ENCODE measurements at regions not wholly inside any gene's neighbourhood (a gene's known extent, or its start where the extent isn't known, plus 50 kb on each side); places are given as distances from the start of the nearest gene placed in this dataset.
"Not testable (repeated sequence)": the region's sequence is repeated elsewhere in the genome, so short reads cannot be mapped to it uniquely, and the experiment has no call there.

- DNase-seq (ENCODE audit: low spot score): no peak
Measured at GRCh38 chr15:24835301-24835700, 119.5 kb upstream of the SNRPN start.

DNA sequence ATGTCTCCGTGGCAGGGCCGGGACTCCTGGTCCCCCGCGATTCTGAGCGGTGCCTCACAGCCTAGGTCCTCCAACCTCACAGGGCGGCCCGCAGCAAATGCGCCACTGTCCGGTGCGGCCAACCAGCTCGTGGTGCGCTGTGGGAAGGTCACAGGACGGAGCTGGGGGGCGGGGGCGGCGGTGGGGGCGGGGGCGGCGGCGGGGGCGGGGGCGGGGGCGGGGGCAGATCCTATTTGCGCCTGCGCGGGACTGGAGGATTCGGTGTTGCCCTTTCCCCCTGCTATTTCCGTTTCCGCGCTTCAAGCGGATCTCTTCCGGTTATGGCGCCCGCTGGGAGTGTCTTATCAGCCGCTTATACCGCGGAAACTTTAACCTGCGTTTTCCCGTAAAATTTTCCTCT, 106.7 kb upstream of the SNRPN start:
- DNase-seq (ENCODE audit: low spot score): no peak

GRCh38 chr15:24856397-24857390, 98.1 kb upstream of the SNRPN start:
- DNase-seq (ENCODE audit: low spot score): no peak

GRCh38 chr15:24857763-24858162, 97.0 kb upstream of the SNRPN start:
- DNase-seq (ENCODE audit: low spot score): no peak

DNA sequence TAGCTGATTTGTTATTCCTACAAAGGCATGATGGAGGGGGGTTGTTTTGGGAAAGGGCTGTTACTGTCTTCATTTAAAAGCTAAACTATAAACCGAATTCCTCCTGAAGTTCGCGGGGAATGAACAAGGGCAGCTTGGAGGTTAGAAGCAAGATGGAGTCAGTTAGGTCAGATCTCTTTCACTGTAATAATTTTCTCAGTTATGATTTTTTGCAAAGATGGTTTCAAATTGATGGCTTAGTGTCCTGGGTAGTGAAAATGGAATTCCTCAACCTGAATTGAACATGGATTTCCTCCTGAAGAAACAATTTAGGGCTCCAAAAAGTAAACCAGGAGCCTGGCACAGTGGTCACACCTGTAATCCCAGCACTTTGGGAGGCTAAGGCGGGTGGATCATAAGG, 96.6 kb upstream of the SNRPN start:
- not testable (repeated sequence) for DNase-seq (ENCODE audit: low spot score)

DNA sequence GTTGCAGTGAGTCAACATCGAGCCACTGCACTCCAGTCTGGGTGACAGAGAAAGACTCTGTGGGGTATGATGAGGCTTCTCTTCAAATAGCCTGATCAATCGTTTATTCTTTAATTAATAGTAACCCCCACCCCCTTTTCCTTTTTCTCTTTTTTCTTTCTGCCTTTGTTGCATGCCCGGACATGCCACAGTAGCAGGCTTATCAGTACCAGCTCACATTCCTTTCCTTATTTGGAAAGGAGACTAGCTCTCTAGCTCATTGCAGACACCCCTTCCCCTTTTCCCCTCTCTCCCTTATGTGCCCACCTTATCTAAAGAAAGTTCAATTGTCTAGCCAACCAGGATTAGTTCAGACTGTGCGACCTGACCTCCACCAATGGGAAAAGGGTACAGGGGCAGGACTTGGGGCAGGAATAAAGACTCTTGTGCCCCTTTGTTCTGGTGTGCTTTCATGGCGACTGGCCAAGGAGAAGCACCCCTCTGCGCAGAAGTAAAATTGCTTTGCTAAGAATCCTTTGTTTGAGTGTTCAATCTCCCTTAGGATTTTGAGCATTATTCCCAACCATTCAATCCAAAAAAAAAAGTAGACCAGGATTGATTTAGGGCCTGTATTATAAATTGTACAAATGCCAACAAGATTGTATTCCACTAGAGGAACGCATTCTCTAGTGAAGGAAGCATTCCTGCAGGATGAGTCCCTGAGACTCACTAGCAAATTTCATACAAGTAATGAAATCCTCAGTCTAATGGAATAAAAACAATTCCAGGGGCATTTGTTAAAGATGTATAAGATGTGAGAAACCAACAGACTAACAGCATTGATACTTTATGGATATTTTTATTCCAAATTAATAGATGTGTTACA, 95.8 kb upstream of the SNRPN start:
- DNase-seq (ENCODE audit: low spot score): no peak

DNA sequence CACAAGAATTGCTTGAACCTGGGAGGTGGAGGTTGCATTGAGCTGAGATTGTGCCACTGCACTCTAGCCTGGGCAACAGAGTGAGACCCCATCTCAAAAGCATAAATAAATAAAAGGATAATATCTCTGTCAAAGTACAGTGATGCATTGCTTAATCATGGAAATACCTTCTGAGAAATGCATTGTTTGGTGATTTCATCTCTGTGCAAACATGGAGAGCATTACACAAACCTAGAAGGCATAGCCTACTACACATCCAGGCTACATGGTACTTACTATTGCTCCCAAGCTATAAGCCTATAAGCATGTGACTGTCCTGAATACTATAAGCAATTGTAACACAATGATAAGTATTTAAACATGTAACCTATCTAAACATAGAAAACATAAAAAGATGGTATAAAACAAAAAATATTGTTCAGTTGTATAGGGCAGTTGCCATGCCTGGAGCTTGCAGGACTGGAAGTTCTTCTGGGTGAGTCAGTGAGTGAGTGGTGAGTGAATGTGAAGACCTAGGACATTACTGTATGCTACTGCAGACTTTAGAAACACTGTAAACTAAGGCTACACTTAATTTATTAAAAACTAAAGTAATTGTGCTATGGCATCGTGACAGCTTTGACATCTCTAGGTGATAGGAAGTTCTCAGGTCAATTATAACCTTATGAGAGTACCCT, 93.6 kb upstream of the SNRPN start:
- no peak for DNase-seq (ENCODE audit: low spot score)

- no peak for DNase-seq (ENCODE audit: low spot score)
Measured at GRCh38 chr15:24862726-24863521, 91.9 kb upstream of the SNRPN start.

DNA sequence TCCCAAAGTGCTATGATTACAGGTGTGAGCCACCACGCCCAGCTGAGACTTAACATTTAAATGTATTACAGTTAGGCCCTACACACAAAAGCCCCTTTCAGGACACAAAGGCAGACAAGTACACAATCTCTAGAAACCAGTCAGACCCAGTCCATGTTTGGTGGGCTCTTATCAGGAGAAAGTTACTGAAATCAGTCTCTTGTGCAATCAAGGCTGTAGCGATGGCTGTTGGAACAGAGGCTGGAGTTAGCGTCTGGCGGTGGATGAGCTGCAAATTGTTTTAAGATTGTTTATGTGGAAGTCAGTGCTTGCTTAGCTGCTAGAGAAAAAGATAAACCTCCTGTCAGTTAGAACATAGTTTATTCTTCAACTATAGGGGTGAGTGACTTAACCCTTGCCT, 89.5 kb upstream of the SNRPN start:
- DNase-seq (ENCODE audit: low spot score): no peak

- DNase-seq (ENCODE audit: low spot score): no peak
Measured at GRCh38 chr15:24877174-24877573, 77.6 kb upstream of the SNRPN start.

DNA sequence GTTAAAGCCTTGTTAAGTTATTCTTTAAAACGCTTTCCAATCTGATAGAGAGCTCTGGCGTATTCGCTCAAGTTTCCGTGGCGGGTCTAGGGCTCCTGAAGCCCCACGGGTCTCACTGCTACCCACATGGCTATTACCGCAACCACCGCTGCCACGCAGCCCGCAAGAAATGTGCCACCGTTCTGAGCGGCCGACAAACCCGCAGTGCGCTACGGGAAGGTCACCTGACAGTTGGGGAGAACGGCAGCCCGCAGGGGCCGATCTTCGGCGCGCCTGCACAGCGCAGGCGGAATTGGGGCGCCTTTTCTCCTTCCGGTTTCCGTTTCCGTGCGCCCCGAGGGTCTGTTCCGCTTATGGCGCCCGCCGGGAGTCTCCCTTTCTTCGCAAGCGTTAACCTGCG, 76.6 kb upstream of the SNRPN start:
- no peak for DNase-seq (ENCODE audit: low spot score)

DNA sequence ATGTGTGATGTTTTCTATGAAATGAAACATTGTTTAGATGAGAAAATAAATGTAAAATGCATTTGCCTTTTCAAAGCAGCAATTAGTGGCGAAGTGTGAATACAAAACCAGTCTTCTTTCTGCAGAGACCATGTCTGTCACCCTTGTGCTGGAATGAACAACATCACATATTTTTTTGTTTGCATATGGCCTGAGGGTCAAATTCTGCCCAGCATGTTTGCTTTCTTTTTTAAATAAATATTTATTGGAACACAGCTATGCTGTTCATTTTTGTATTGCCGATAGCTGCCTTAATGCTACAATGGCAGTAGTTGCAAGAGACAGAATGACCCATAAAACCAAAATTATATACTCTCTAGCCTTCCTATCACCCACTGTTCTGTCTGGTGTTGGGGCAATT, 75.3 kb upstream of the SNRPN start:
- DNase-seq (ENCODE audit: low spot score): no peak

DNA sequence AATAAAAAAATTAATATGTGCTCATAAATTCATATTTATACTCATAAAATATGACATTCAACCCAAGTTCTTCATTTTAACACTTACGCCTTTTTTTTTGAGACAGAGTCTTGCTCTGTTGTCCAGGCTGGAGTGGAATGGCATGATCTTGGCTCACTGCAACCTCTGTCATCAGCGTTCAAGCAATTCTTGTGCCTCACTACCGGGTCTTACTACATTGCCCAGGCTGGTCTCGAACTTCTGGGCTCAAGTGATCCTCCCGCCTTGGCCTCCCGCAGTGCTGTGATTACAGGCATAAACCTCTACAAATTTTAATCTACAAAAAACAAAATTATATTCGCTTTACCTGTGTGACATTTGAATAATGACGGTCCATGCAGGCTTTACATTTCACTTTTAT, 74.1 kb upstream of the SNRPN start:
- DNase-seq (ENCODE audit: low spot score): no peak

DNA sequence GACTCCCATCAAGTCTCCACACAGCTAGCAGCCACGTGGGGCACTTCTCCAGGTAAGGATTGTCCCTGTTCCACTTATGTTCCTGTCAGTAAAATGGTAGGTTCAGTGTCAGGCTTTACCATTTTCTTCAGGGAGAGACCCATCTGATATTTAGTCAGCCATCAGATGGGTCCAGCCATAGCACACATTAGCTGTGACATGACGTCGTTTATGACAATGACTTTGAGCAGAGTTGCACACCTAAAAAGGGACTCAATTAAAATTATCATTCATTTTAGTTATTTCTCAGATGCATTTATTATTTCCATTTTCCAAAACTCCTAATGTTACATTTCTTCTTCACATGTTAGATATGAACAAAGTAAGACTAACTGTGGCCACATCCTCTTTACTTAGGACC, 68.2 kb upstream of the SNRPN start:
- DNase-seq (ENCODE audit: low spot score): no peak

DNA sequence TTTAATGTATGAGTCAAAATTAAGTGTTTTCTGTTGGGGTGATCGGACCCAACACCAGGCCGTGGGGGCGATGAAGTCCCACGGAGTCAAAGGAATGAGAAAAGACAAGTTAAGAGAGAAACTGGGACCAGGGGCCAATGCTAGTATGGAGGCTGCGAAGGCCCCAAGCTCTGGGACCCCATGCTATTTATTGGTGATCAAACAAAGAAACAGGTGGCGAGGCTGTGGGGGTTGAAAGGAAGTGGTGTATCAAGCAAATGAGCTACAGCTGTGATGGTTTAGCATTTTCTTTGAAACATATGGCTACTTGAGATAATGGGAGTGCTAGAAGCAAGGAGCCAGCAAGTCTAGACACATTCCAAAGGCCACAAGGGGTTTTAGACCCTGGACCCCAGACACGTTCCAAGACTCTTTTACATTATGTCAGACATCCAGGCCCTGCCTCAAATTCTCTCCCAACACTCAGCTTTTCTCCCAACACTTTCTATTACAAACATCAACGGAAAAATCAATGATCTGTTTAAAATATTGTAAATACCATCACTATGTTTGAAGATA, 56.0 kb upstream of the SNRPN start:
- no peak for DNase-seq (ENCODE audit: low spot score)

- no peak for DNase-seq (ENCODE audit: low spot score)
Measured at GRCh38 chr15:24899367-24899766, 55.4 kb upstream of the SNRPN start.

- DNase-seq (ENCODE audit: low spot score): no peak
Measured at GRCh38 chr15:24899795-24900194, 55.0 kb upstream of the SNRPN start.

- DNase-seq (ENCODE audit: low spot score): no peak
Measured at GRCh38 chr15:24901409-24901808, 53.4 kb upstream of the SNRPN start.

Measured in activated CD4-positive, alpha-beta T cell treated with anti-CD3 and anti-CD28 coated beads, Interleukin-2, Interleukin-4, amounts not matched to agents 100 ng/mL and 50 ng/mL, durations not matched to agents 16 hours and 8 hours (primary cell).